HuH-7.5 (cell line): ENCODE measurements at regions not wholly inside any gene's neighbourhood (a gene's known extent, or its start where the extent isn't known, plus 50 kb on each side); places are given as distances from the start of the nearest gene placed in this dataset.

ENCODE experiments used
- DNase-seq: peaks from one replicate; pipeline ENCODE4 v3.0.0; 2011; ENCODE audit warnings: low spot score

DNA sequence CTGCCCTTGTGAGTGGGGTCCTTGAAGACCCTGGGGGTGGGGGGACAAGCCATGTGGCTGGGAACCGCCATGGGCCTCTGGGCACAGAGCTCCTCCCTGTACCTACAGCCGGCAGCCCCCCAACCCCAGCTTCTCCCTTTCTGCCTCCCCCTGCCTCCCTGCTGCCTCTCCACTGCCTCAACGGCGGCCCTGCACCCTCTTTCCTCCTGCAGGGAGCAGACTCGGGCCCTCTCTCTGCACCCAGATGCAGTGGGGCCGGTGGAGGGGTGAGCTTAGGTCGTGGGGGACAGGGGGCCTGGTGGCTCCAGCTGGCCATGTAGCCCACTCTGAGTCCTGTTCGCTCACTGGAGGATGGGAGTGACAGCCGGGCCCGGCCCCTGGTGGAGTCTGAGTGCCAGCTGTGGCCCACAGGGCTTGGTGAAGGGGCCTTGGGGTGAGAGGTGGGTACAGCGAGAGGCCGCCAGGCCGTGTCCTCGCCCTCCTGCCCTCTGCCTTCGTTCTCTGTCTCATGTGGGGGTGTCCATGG lies 139.3 kb upstream of the COL5A1 start:
- no peak for DNase-seq

DNA sequence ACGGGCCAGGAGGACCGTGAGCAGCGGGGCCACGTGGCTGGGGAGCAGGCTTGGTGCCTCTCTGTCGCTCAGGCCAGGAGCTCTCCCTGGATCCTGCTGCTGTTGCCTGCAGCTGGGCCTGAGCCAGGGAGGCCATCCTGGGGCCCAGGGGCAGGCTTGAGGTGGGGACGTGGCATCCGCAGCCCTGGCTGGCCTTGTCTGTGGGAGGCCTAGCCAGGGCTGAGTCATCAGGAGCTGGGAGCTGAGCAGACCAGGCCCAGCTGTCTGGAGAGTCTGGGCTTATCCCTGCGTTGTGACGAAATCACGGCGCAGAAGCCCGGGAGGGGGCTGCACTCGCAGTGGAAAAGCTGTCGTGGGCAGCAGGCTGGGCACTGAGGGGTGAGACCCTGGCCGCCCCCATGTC lies 138.8 kb upstream of the COL5A1 start:
- DNase-seq: peak; percentile 65

DNA sequence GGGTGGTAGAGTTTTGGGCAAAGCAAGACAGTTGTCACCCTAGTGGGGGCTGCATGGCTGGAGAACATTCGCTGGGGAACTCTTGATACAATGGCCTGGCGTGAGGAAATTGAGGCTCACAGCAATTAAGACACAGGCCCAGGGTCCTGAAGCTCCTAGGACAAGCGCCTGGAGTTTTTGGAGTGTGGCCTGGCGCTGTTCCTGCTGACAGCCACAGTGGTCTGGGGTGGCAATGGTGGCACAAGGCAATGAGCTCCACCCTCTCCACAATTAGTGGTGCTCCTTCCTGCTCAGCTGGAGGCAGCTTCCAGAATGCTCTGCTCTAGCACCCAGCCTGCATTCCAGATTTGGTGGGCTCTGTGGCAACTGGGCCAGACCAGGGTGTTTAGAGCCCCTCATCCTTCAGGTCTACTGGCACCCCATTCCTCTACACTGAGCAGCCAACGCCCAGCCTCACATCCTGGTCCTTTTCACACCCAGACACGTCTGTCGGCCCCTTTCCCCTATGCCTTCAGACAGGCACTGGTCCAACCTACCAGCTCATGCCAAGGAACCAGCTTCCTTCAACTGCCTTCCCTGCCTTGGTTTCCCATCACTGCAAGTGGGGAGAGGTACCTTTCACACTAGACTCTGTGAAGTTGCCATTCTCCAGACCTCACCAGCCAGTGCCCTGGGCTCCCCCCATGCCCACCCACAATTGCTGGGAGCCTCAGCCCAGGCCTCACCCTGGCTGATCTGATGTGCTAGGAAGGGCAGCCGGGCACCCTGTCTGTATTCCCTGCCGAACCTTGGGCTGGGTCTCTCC lies 138.1 kb upstream of the COL5A1 start:
- DNase-seq: no peak

DNA sequence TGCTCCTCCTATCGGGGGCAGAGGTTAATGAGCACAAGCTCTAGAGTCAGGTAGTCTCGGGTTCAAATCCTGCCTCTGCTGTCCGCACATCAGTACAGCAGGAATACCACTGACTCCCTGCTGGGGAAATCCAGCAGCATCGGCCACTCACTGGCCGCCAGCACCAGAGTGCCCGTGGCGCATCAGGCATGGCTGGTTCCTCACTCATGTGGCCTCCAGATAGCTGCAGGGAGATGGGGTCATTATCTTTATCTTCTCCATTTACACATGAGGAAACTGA lies 137.6 kb upstream of the COL5A1 start:
- DNase-seq: no peak

DNA sequence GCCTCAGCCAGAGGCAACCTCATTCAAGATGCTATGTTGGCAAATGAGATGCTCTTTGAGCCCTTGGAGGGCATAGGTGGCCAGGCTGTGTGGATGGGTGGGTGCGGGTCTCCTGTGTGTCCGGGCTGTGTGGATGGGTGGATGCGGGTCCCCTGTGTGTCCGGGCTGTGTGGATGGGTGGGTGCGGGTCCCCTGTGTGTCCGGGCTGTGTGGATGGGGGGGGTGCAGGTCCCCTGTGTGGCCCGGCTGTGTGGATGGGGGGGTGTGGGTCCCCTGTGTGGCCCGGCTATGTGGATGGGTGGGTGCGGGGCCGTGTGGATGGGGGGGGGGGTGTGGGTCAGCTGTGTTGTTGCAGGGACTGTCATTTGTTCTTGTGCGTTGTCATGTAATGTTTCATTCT lies 136.6 kb upstream of the COL5A1 start:
- DNase-seq: no peak

DNA sequence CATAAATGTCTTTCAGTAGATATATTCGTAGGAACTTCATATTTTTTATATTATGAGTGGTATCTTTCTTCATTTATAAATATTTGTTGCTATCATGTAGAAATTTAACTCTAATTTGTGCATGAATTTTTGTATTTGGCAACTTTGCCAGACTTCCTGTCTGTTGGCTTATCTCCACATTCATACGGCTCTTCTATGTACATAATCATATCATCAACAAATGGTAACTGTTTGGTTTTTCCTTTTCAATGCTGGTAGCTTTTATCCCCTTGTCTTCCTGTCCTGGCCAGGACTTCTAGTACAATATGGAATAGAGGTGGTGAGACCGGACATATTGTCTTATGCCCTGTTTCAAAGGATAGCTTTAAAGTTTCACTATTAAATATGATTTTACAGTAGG lies 132.3 kb upstream of the COL5A1 start:
- DNase-seq: no peak

DNA sequence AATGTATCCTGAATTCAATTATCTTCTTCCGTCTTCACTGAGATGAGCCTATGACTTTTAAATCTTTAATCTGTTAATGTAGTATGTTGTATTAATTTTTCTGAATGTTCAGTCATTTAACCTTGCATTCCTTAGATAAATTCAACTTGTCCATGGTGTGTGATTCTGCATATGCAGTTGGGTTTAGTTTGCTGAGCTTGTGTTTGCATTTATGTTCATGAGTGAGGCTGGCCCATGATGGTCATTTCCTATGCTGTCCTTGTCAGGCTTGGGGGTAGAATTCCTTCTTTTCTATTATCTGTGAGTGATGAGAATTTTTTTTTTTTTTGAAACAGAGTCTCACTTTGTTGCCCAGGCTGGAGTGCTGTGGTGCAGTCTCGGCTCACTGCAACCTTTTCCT lies 131.8 kb upstream of the COL5A1 start:
- DNase-seq: no peak

DNA sequence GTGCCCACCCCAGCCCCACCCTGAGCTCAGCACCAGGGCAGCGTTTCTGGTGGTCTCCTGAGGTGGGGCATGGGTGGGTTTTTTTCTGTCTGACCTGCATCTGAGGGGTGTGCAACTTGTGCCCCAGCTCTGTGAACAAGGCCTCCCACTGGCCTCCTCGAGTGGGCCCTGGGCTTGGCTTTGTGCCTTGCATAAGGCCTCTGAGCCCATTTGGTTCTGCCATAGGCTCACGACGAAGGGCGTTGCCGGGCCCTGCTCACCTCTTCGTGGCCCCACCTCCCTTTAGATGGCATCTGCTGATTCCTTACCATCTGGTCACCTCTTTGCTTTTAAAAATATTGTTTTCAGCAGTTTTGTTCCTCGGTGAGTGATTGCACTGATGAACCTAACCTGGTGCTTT lies 127.1 kb upstream of the COL5A1 start:
- DNase-seq: no peak

DNA sequence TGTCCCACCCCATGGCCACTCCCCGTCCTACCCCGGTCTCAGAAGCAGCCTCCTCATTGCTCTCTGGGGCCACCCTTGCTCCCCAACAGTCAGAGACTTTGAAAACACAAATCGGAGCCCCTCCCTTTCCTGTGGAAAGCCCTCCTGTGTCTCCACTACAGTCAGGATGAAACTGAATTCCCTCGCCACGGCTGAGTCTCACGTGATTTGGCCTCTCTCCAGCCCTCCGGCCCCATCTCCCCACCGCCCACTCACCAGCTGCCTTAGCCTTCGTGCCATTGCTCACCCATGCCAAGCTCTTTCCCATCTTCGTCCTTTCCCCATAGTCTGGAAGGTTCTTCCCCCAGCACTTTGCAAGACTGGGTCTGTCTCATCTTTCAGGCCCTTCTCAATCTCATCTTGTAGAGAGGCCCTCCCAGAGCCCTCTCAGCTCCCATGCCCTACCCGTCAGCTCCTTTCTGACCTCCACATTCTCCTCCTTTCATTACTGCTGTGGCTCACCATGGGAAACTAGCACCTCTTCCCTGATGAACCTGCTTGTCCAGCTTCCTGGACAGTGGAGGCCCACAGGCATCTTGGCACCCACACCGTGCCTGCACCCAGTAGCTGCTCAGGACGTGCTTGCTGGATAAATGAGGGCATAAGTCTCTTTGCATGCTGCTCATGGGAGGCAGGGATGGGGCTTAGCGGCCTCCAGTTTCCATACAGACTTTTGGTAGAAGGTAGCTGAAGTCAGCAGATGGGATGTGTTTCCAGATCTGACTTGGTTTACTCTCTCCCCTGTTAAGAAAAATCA lies 126.4 kb upstream of the COL5A1 start:
- no peak for DNase-seq

DNA sequence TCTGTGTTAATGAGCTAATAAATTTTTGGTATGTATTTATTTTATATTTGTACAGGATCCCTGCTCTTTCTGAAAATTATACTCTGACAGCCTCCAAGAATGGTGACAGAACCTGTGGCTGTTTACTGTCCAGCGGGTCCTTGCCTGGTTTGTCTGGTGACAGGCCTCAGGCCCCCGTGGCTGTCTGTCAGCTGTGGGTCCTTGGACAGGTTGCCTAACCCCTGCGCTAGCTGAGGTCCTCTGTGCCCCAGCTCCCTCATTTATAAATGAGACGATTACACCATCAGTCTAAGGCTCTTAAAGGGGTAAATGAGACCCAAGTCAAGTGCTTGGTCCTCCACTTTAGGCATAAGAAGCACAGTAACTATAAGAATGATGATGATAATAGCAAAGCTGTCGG lies 125.1 kb upstream of the COL5A1 start:
- DNase-seq: no peak

DNA sequence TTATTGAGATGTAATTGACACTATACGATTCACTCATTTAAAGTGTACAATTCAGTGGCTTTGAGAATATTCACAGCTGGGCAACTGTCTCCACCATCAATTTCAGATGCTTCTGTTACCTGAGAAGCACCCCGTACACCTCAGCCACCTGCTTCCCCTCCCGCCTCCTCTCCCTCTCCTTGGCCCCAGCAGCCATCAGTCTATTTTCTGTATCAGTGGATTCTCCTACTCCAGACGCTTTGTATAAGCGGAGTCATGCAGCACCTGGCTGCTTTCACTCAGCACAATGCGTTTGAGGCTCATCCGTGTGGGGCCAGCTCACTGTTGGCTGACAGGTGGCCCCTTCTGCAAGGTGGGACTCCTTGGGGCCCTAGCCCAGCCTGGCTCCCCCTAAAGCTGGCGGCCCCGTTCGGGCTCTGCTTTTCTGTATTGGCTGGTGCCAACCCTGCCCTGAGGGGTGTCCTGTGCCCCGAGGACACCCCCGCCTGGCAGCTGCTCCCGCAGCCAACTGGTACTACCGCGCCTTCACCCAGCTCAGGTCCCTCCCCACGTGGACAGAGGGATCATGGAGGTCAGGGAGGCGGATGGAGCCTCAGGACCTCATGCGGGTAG lies 124.4 kb upstream of the COL5A1 start:
- DNase-seq: no peak

DNA sequence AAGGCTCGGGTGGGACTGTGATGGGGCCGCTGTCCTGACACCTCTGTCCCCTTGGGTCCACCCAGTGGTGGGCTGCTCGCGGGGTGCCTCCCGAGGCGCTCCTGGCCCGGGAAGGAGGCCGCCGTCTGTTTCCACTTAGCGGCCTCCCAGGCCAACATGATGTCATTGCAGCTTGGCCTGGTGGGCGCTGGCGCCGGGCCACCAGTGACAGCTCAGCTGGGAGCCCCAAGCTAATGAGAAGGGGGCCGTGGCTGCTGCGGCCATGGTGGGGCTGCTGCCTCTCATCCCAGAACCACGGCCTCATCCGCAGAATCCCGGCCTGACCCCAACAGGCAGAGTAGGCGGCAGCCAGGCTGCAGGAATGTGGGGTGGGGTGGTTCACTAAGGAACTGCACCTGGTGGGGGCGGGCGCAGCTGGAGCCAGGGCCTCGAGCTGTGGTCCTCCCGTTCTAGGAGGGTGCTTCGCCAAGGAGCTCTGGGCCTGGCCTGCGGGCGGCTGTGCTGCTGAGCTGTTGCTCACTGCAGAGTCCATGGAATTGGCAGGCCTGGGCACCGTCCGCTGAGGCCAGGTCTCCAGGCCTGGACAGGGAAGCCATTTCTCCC lies 123.5 kb upstream of the COL5A1 start:
- DNase-seq: no peak

DNA sequence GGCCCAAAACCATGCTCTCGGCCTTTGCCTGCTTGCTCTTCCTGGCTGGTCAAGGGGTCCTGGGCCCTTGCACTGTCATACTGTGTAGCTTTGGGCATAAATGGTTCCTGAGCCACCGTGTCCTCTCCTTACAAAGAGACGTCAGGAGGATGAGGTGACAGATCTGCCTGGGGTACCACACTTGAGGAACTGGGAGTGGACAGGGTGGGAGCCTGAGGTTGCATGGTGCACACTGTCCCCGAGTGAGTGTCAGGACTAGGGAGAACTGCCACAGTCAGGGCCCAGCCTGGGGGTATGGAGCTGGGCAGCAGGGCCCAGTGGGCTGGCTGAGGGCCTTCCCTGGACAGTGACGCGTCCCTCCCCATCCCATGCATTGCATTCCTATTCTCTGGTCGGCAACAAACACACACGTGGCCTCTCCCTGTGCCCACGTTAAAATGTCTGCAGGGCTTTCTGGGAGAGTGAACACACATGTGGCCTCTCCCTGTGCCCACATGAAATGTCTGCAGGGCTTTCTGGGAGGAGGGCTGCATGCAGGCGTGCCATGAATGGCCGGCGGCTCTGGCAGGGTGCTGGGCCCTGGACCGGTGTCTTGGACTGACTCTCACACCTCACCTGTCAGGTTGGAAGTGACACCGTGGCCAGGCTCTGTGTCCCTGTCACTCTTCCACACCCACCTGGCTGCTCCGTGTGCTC lies 122.1 kb upstream of the COL5A1 start:
- DNase-seq: no peak

DNA sequence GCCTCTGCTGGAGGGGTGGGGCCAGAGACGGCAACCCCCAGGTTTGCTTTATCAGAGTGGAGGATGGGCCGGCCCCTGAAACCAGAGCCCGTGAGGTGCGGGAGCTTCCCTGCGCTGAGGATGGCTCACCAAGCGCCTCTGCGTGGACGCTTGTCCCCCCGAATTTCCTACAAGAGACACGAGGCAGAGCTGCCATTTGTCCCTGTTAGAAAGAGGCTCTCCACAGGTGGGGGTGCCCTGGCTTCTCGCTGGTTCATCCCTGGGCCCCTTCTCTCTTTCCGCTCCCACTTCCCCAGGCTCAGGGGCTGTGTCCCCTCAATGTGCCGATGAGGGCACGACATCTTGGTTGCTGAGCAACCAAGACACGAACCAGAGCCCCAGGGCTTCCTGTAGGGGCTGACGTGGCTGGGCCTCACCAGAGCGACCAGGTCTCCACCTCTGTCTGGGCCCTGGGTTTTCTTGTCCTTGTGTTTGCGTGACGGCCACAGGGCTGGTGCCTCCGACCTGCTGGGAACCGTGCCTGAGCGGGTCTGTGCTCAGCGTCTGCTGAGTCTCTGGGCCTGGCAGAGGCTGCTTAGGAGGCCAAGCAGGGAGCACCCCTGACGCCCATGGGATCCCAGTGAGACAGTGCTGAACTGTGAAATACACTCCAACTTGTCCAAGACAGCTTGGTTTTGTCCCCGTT lies 119.6 kb upstream of the COL5A1 start:
- DNase-seq: no peak

DNA sequence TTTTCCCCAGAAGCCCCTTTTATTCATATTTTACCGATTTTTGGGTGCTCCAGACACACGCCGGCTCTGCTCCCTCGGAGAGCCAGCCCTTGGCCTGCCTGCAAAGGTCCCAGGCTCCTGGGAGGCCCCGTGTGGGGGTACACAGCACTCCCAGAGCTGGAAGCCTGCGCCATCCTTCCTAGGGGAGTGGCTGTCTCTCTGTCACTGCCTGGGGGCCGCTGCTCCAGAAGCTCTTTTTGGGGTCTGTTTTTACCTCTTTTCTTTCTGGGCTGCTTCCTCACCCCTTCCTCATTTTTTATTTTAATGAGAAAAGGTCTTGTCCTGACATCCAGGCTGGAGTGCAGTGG lies 119.1 kb upstream of the COL5A1 start:
- DNase-seq: no peak

DNA sequence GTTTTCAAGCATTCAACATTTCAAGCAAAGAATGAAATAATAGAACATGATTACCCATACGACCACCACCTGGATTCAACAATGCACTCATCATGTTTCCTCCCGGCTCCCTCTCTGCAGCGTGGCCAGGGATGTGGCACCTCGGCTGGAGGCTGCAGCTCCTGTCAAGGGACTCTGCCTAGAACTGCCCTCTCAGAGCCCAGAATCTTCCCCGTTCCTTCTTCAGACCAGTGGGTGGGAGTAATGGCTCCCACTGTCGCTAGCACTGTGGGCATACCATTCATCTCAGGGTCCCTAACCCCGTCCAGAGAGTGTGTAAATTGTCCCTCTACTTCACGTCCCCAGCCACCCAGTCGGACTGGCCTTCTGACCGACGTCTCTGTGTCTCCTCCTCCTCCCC lies 118.6 kb upstream of the COL5A1 start:
- no peak for DNase-seq

DNA sequence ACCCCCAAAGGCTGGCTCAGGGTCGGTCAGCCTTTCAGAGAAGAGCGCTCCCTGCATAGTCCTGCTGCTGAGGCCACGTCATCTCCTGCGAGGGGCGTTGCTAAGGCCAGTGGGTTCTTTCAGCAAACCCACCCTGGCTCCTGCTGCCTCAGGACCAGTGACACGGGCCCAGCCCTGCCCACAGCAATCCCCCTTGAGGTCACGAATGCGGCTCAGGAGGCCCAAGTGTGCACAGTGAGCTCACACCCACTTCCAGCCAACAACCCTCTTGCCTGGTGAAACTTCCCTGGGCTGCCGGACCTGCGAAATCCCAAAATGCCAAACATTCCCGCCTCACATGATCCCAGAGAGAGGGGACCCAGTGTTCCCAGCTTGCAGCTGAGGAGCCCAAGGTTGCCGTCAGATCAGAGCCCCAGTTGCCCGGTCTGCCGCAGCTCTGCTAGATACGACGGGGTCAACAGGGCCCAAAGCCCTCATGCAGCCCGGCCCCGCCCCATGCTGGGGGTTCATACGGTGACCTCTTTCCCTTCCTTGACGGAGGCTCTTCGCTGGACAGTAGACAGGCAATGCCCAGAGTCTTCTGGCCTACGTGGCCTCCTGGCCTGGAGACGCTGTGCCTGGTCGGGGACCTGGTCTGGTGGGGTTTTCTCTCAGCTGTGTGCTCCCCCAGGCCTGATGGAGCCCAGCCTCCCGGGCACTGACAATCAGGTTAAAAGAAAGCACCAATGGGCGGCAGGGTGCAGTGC lies 116.4 kb upstream of the COL5A1 start:
- no peak for DNase-seq

DNA sequence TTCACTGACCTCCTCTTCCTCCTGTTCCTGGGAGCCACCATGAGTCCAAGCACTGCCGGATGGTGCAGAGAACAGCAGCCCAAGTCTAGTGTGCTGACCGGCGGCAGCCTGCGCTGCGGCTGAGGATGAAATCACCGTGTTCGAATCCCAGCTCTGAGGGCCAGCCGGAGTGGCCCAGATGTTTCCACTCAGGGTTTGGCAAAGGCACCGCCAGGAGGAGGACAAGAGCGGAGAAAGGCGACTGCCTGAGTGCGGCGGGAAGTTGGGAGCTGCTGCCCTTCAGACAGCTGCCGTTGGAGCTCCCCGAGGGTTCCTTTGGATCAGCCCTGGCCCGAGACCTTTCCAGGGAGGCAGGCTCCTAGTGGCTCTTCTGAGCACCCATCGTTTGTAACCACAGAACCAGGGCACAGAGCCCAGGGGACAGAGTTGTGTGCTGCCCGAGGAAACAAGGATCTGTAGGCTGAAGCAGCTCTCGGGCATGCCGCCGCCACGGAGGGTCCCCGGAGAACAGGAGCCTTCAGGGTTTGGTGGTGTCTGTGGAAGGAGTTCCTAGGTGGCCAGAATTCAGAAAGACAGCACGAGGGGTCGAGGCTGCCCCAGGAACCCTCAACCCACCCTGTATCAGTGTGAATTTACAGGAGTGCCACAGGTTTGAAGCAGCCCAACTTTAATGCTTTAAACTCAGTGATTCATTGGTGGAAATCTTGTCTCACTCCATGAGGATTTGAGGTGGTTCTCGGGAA lies 115.6 kb upstream of the COL5A1 start:
- no peak for DNase-seq

DNA sequence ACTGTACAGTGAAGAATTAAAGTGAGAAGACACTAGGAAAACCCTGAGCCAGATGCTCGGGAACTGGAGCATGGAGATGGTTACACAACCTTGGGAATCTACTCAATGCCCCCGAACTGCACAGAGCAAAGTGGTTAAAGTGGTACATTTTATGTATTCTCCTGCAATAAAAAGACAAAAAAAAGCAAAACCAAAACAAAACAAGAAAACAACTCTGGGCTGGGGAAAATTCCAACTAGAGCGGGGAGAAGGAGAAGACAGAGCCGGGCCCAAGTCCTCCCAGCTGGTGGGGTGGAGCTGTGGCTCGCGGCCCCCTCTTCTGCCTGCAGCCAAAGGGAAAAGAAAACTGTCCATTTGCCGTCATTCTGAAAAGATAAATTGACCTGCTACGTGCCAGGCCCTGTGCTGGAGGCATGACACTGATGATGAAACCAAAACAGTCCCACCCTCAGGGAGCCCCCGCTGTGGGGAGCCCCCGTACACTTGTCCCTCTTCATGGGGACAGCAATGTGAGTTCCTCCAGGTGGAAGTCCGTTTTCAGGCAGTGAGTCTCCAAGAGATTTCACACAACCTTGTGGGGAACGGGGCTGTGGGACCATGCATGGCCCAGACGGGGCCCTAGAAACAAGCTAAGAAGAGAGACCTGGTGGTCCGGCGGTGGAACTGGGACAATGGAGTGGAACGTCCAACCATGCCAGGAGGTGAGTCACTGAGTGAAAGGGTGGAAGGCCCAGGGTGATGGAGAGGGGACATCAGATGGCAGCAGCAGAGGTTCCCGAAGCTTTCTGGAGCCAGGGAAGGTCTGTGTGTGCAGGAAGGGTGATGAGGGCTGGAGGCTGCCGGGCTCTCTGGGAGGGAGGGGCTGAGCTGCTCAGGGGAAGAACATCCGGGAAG lies 114.8 kb upstream of the COL5A1 start:
- no peak for DNase-seq
